Smooth muscle cell (in vitro differentiated cells): ENCODE measurements at regions not wholly inside any gene's neighbourhood (a gene's known extent, or its start where the extent isn't known, plus 50 kb on each side); places are given as distances from the start of the nearest gene placed in this dataset.

Source experiments
- DNase-seq: peaks from one replicate; lab custom pipeline; 2025; ENCODE audit not compliant: unreplicated experiment; lab: John Stamatoyannopoulos, UW
- H2AFZ ChIP-seq: fragments of 200-600 bp; sonication (generic); 2 replicates; pipeline ENCODE4 v1.6.0; 2016; ENCODE audit warnings: antibody characterized with exemption, low read depth, mild to moderate bottlenecking
- H3F3A ChIP-seq: fragments of 200-600 bp; sonication (generic); 2 replicates; pipeline ENCODE4 v1.6.0; 2017; ENCODE audit warnings: antibody characterized with exemption, low read depth
- H3K27ac ChIP-seq: fragments of 200-600 bp; sonication (generic); 2 replicates; pipeline ENCODE4 v1.5.1; 2016; ENCODE audit warnings: low read depth, mild to moderate bottlenecking
- H3K27me3 ChIP-seq: fragments of 200-600 bp; sonication (generic); 2 replicates; pipeline ENCODE4 v1.6.1; 2016; ENCODE audit warnings: low read depth, mild to moderate bottlenecking
- H3K36me3 ChIP-seq: fragments of 200-600 bp; sonication (generic); 2 replicates; pipeline ENCODE4 v1.5.1; 2016; ENCODE audit warnings: low read depth
- H3K4me1 ChIP-seq: fragments of 200-600 bp; sonication (generic); 2 replicates; pipeline ENCODE4 v1.5.1; 2016; ENCODE audit warnings: low read depth
- H3K4me2 ChIP-seq: fragments of 200-600 bp; sonication (generic); 2 replicates; pipeline ENCODE4 v1.6.0; 2016; ENCODE audit warnings: mild to moderate bottlenecking
- H3K4me3 ChIP-seq: fragments of 200-600 bp; sonication (generic); 2 replicates; pipeline ENCODE4 v1.5.1; 2016; ENCODE audit warnings: mild to moderate bottlenecking
- H3K79me2 ChIP-seq: fragments of 200-600 bp; sonication (generic); 2 replicates; pipeline ENCODE4 v1.6.0; 2016; ENCODE audit warnings: low read depth, mild to moderate bottlenecking
- H3K9ac ChIP-seq: fragments of 200-600 bp; sonication (generic); 2 replicates; pipeline ENCODE4 v1.6.0; 2016; ENCODE audit warnings: low read depth
- H3K9me3 ChIP-seq: fragments of 200-600 bp; sonication (generic); replicated peaks from 2 replicates; pipeline ENCODE4 v1.5.1; 2016; ENCODE audit warnings: low read depth
- H4K20me1 ChIP-seq: fragments of 200-600 bp; sonication (generic); 2 replicates; pipeline ENCODE4 v1.6.0; 2016; ENCODE audit warnings: low read depth
- WGBS: methylation state at CpG from one replicate; pipeline ENCODE4 v1.1.7; 2016; ENCODE audit warnings: low lambda C conversion rate; 5-methylcytosine and 5-hydroxymethylcytosine counted together
- TF ChIP-seq, protein P1 (sequence below): fragments of 200-600 bp; sonication (generic); IDR thresholded peaks from 2 replicates; pipeline ENCODE4 v1.5.1; 2017; ENCODE audit warnings: borderline replicate concordance, mild to moderate bottlenecking, antibody characterized with exemption; ENCODE audit not compliant: insufficient read depth, poor library complexity, severe bottlenecking

- no peak for DNase-seq
- Histone ChIP-seq H3K9me3 (no peaks in the 10 kb centered on the region), H3K4me1 (no peaks in the 10 kb centered on the region), H2AFZ (no peak overlapping the region), H3K27me3 (no peaks in the 10 kb centered on the region), H3K36me3 (no peaks in the 10 kb centered on the region), H3K9ac (no peak overlapping the region), H4K20me1 (no peaks in the 10 kb centered on the region), H3K4me2 (no peak overlapping the region), H3K4me3 (no peak overlapping the region), H3F3A (no peaks in the 10 kb centered on the region), H3K27ac (no peak overlapping the region), H3K79me2 (no peaks in the 10 kb centered on the region)
- WGBS: 84% methylated on average over 4 of the region's 4 CpGs
- TF ChIP-seq, protein P1, sequence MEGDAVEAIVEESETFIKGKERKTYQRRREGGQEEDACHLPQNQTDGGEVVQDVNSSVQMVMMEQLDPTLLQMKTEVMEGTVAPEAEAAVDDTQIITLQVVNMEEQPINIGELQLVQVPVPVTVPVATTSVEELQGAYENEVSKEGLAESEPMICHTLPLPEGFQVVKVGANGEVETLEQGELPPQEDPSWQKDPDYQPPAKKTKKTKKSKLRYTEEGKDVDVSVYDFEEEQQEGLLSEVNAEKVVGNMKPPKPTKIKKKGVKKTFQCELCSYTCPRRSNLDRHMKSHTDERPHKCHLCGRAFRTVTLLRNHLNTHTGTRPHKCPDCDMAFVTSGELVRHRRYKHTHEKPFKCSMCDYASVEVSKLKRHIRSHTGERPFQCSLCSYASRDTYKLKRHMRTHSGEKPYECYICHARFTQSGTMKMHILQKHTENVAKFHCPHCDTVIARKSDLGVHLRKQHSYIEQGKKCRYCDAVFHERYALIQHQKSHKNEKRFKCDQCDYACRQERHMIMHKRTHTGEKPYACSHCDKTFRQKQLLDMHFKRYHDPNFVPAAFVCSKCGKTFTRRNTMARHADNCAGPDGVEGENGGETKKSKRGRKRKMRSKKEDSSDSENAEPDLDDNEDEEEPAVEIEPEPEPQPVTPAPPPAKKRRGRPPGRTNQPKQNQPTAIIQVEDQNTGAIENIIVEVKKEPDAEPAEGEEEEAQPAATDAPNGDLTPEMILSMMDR: no peak
Observed at GRCh38 chr3:103684904-103685303, 1250.1 kb downstream of the ZPLD1 start.

DNA sequence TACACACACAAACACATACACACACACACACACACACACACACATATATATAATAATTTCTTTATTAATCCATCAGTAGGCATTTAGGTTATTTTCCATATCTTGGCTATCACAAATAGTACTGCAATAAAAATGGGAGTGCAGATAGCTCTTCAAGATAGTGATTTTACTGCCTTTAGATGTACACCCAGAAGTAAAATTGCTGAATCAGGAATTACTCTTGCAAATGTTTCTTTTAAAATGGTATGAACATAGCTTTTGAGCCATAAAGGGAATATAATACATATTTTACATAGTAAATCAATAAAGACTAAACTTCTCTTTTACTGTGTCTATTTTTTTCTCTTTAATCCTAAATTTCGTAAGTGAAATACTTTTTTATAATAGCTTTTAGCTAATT is 1251.1 kb downstream of the ZPLD1 start:
- Histone ChIP-seq H3F3A (no peaks in the 10 kb centered on the region), H3K9ac (no peak overlapping the region), H3K9me3 (no peaks in the 10 kb centered on the region), H3K27me3 (no peaks in the 10 kb centered on the region), H4K20me1 (no peaks in the 10 kb centered on the region), H3K79me2 (no peaks in the 10 kb centered on the region), H2AFZ (no peak overlapping the region), H3K4me2 (no peak overlapping the region), H3K27ac (no peak overlapping the region), H3K4me1 (no peaks in the 10 kb centered on the region), H3K4me3 (no peak overlapping the region), H3K36me3 (no peaks in the 10 kb centered on the region)
- TF ChIP-seq, protein P1: no peak
- DNase-seq: no peak
- WGBS: 90% methylated on average over 1 of the region's 1 CpG

DNA sequence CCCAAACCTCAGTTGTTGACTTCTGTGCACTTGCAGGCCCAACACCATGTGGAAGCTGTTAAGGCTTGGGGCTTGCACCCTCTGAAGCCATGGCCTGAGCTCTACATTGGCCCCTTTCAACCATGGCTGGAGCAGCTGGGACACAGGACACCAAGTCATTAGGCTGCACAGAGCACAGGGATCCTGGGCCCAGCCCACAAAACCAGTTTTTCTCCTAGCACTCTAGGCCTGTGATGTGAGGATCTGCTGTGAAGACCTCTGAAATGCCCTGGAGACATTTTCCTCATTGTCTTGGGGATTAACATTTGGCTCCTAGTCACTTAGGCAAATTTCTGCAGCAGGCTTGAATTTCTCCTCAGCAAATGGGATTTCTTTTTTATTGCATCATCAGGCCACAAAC is 1255.7 kb downstream of the ZPLD1 start:
- no peaks in the 10 kb centered on the region for H3K9me3 ChIP-seq
- no peaks in the 10 kb centered on the region for H3K79me2 ChIP-seq
- H3K4me1 ChIP-seq: no peaks in the 10 kb centered on the region
- no peak overlapping the region for H3K4me3 ChIP-seq
- no peak overlapping the region for H3K9ac ChIP-seq
- no peaks in the 10 kb centered on the region for H3K36me3 ChIP-seq
- H4K20me1 ChIP-seq: no peaks in the 10 kb centered on the region
- no peaks in the 10 kb centered on the region for H3F3A ChIP-seq
- no peak overlapping the region for H2AFZ ChIP-seq
- TF ChIP-seq, protein P1: no peak
- no peak overlapping the region for H3K27ac ChIP-seq
- no peak overlapping the region for H3K4me2 ChIP-seq
- H3K27me3 ChIP-seq: no peaks in the 10 kb centered on the region
- no peak for DNase-seq

DNA sequence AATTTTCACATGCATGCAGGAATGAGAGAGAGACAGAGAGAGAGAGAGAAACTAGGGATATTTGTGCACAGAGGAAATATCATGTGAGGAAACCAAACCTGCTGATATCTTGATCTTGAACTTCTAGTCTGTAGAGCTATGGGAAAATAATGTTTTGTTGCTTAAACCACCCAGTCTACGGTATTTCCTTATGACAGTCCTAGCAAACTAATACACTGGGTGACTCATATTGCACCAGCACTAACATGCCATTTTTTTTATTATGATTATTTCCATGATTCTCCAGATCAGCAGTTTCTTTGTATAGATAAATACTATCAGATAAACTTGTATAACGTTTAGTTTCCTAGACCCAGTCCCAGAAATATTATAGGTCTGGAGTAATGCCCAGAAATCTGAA is 1259.0 kb downstream of the ZPLD1 start:
- Histone ChIP-seq H2AFZ (no peak overlapping the region), H4K20me1 (no peaks in the 10 kb centered on the region), H3K27me3 (no peaks in the 10 kb centered on the region), H3K27ac (no peak overlapping the region), H3F3A (no peaks in the 10 kb centered on the region), H3K79me2 (no peaks in the 10 kb centered on the region), H3K4me3 (no peak overlapping the region), H3K9me3 (no peaks in the 10 kb centered on the region), H3K4me1 (no peaks in the 10 kb centered on the region), H3K9ac (no peak overlapping the region), H3K4me2 (no peak overlapping the region), H3K36me3 (no peaks in the 10 kb centered on the region)
- TF ChIP-seq, protein P1: no peak
- DNase-seq: no peak
- WGBS: 60% methylated on average over 2 of the region's 2 CpGs
